Left lung (tissue), 4 donors: ENCODE measurements at regions not wholly inside any gene's neighbourhood (a gene's known extent, or its start where the extent isn't known, plus 50 kb on each side); places are given as distances from the start of the nearest gene placed in this dataset.

Source experiments
- ATAC-seq: fragments of 200-7000 bp; cut with Tn5 transposase; one replicate; pipeline ENCODE4 v1.9.1; 2020; ENCODE audit warnings: moderate library complexity
- DNase-seq, 4 donors: peaks; one replicate each; pipeline ENCODE4 v3.0.0-alpha.2; 2013 to 2020
- H3K27ac ChIP-seq, 2 donors: fragments of 200-600 bp; sonication (generic) in 1 of 2; one replicate each; pipeline versions ENCODE4 v1.5.0 to v1.8.0; 2020 to 2021
- H3K27me3 ChIP-seq, 2 donors: fragments of 200-600 bp; sonication (generic) in 1 of 2; one replicate each; pipeline versions ENCODE4 v1.5.0 to v1.8.0; 2020 to 2021
- H3K36me3 ChIP-seq, 2 donors: fragments of 200-600 bp; sonication (generic) in 1 of 2; one replicate each; pipeline versions ENCODE4 v1.5.0 to v1.8.0; 2020 to 2021
- H3K4me1 ChIP-seq, 2 donors: fragments of 200-600 bp; one replicate each; pipeline ENCODE4 v1.8.0; 2021
- H3K4me3 ChIP-seq, 2 donors: fragments of 200-600 bp; sonication (generic) in 1 of 2; one replicate each; pipeline versions ENCODE4 v1.5.0 to v1.8.0; 2020 to 2021; ENCODE audit warnings: mild to moderate bottlenecking in 1 of 2
- H3K9me3 ChIP-seq, 2 donors: fragments of 200-600 bp; sonication (generic) in 1 of 2; one replicate each; pipeline versions ENCODE4 v1.5.0 to v1.8.0; 2020 to 2021
- CTCF ChIP-seq, 2 donors: fragments of 200-600 bp; sonication (generic) in 1 of 2; IDR thresholded peaks; one replicate each; pipeline versions ENCODE4 v1.5.0 to v1.8.0; 2021; ENCODE audit warnings: antibody characterized with exemption in 2 of 2
- intact Hi-C, 2 donors: fragments of 100-400 bp; cut with DNase I; formaldehyde crosslinking; loops; one replicate each; pipeline versions ENCODE4 v1.11.2 to v1.14.2; 2022
- donor health status: DM: no; HTN: yes; CAD: no.
- donor health status: DM: no; HTN: no; CAD: no.

GRCh38 chr1:38465460-38465859 lies 394.1 kb downstream of the RRAGC start:
- Histone ChIP-seq H3K4me1 (no peaks in the 10 kb centered on the region), H3K27me3 (no peaks in the 10 kb centered on the region), H3K4me3 (no peak overlapping the region), H3K27ac (no peak overlapping the region), H3K9me3 (no peaks in the 10 kb centered on the region), H3K36me3 (no peaks in the 10 kb centered on the region)
- no peak for DNase-seq
- TF ChIP-seq CTCF (IDR thresholded peaks at IDR 0.05), result no peak
- intact Hi-C loops, result no loop called here
- no peak for ATAC-seq

- no peak for ATAC-seq
- Histone ChIP-seq H3K27ac (no peak overlapping the region), H3K4me3 (no peak overlapping the region), H3K36me3 (no peaks in the 10 kb centered on the region), H3K4me1 (no peaks in the 10 kb centered on the region), H3K27me3 (no peaks in the 10 kb centered on the region), H3K9me3 (no peaks in the 10 kb centered on the region)
- no peak for DNase-seq
- TF ChIP-seq CTCF (IDR thresholded peaks at IDR 0.05), result no peak
- intact Hi-C loops, result no loop called here
These were observed 395.4 kb downstream of the RRAGC start for GRCh38 chr1:38464071-38464661.

GRCh38 chr1:38463074-38463473 lies 396.5 kb downstream of the RRAGC start:
- Histone ChIP-seq H3K27ac (no peak overlapping the region), H3K9me3 (no peaks in the 10 kb centered on the region), H3K27me3 (no peaks in the 10 kb centered on the region), H3K36me3 (no peaks in the 10 kb centered on the region), H3K4me3 (no peak overlapping the region), H3K4me1 (no peaks in the 10 kb centered on the region)
- ATAC-seq (no peak), DNase-seq (no peak)
- intact Hi-C loops, result no loop called here
- TF ChIP-seq CTCF (IDR thresholded peaks at IDR 0.05), result no peak

GRCh38 chr1:38456531-38456876 lies 403.1 kb downstream of the RRAGC start:
- Histone ChIP-seq H3K27me3 (no peaks in the 10 kb centered on the region), H3K4me3 (no peak overlapping the region), H3K9me3 (no peaks in the 10 kb centered on the region), H3K36me3 (no peaks in the 10 kb centered on the region), H3K27ac (no peak overlapping the region), H3K4me1 (no peaks in the 10 kb centered on the region)
- TF ChIP-seq CTCF (IDR thresholded peaks at IDR 0.05), result no peak
- ATAC-seq, result no peak
- intact Hi-C loops, result no loop called here
- DNase-seq, result no peak

- no peaks in the 10 kb centered on the region for H3K9me3 ChIP-seq
- TF ChIP-seq CTCF (IDR thresholded peaks at IDR 0.05), result no peak
- H3K27ac ChIP-seq, result no peak overlapping the region
- no peaks in the 10 kb centered on the region for H3K4me1 ChIP-seq
- no peak overlapping the region for H3K4me3 ChIP-seq
- intact Hi-C loops, result no loop called here
- DNase-seq, result no peak
- no peaks in the 10 kb centered on the region for H3K36me3 ChIP-seq
- ATAC-seq, result no peak
- no peaks in the 10 kb centered on the region for H3K27me3 ChIP-seq
These were observed 403.6 kb downstream of the RRAGC start for GRCh38 chr1:38455829-38456530.
